CD14-positive monocyte (primary cell): ENCODE measurements at regions not wholly inside any gene's neighbourhood (a gene's known extent, or its start where the extent isn't known, plus 50 kb on each side); places are given as distances from the start of the nearest gene placed in this dataset.

ENCODE experiments used
- DNase-seq, 3 donors: peaks; one replicate each; pipeline ENCODE4 v3.0.0-alpha.2; 2011 to 2022
- H2AFZ ChIP-seq: 2 replicates; pipeline ENCODE4 v1.6.0; 2012; ENCODE audit warnings: mild to moderate bottlenecking, low read depth, low read length, inconsistent platforms; ENCODE audit not compliant: insufficient read depth, poor library complexity, severe bottlenecking
- H3K27ac ChIP-seq, 2 donors: 1 replicate in 1 of 2; 2 replicates in 1 of 2; pipeline ENCODE4 v1.5.1; 2012 to 2013; ENCODE audit warnings: low read length in 2 of 2, control low read depth in 1 of 2, inconsistent platforms in 1 of 2, low read depth in 1 of 2, mild to moderate bottlenecking in 1 of 2
- H3K27me3 ChIP-seq, 2 donors: one replicate each; pipeline versions ENCODE4 v1.6.0 to v1.6.1; 2011 to 2013; ENCODE audit warnings: low read length in 2 of 2; ENCODE audit not compliant: control insufficient read depth in 2 of 2, insufficient read depth in 2 of 2
- H3K36me3 ChIP-seq, 2 donors: replicated peaks in 1 of 2; 1 replicate in 1 of 2; 2 replicates in 1 of 2; pipeline versions ENCODE4 v1.5.1 to v1.6.1; 2012 to 2013; ENCODE audit warnings: low read length in 2 of 2, control low read depth in 1 of 2, inconsistent platforms in 1 of 2, mild to moderate bottlenecking in 1 of 2; ENCODE audit not compliant: insufficient read depth in 2 of 2, control insufficient read depth in 1 of 2
- H3K4me1 ChIP-seq, 2 donors: 1 replicate in 1 of 2; 2 replicates in 1 of 2; pipeline versions ENCODE4 v1.5.1 to v1.6.1; 2012 to 2013; ENCODE audit warnings: low read length in 2 of 2, control low read depth in 1 of 2, inconsistent platforms in 1 of 2, mild to moderate bottlenecking in 1 of 2, moderate library complexity in 1 of 2; ENCODE audit not compliant: insufficient read depth in 2 of 2, control insufficient read depth in 1 of 2
- H3K4me2 ChIP-seq: replicated peaks from 2 replicates; pipeline ENCODE3; 2012; ENCODE audit warnings: low read length, moderate library complexity, mild to moderate bottlenecking; ENCODE audit not compliant: poor library complexity, severe bottlenecking; ENCODE audit errors: extremely low read depth
- H3K4me3 ChIP-seq, 3 experiments: fragments of 200-600 bp in 1 of 3; sonication (generic) in 1 of 3; replicated peaks in 1 of 3; 1 replicate in 2 of 3; 2 replicates in 1 of 3; pipeline ENCODE4 v1.5.1; 2011 to 2013; ENCODE audit warnings: low read length in 3 of 3, mild to moderate bottlenecking in 3 of 3, control low read depth in 2 of 3, low read depth in 2 of 3, inconsistent platforms in 1 of 3, moderate library complexity in 1 of 3
- H3K79me2 ChIP-seq: 2 replicates; pipeline ENCODE4 v1.6.0; 2012; ENCODE audit warnings: mild to moderate bottlenecking, control low read depth, inconsistent platforms, low read length, moderate library complexity; ENCODE audit not compliant: insufficient read depth
- H3K9ac ChIP-seq: 2 replicates; pipeline ENCODE4 v1.6.0; 2017; ENCODE audit warnings: low read length, mild to moderate bottlenecking; ENCODE audit not compliant: insufficient read depth, poor library complexity, severe bottlenecking
- H3K9me3 ChIP-seq, 2 donors: replicated peaks in 1 of 2; 1 replicate in 1 of 2; 2 replicates in 1 of 2; pipeline versions ENCODE4 v1.5.1 to v1.6.1; 2012 to 2013; ENCODE audit warnings: low read length in 2 of 2, control low read depth in 1 of 2; ENCODE audit not compliant: control insufficient read depth in 1 of 2, insufficient read depth in 1 of 2
- H4K20me1 ChIP-seq: 2 replicates; pipeline ENCODE4 v1.6.0; 2012; ENCODE audit warnings: mild to moderate bottlenecking, low read length, control low read depth, moderate library complexity; ENCODE audit not compliant: insufficient read depth
- H3K27ac Mint-ChIP-seq, 7 donors: one replicate each; pipeline ENCODE4 v1.8.0; 2020; ENCODE audit warnings: mild to moderate bottlenecking in 7 of 7, mixed read lengths in 7 of 7, moderate library complexity in 6 of 7, inconsistent platforms in 2 of 7
- H3K27me3 Mint-ChIP-seq, 3 donors: one replicate each; pipeline ENCODE4 v1.8.0; 2021 to 2022; ENCODE audit warnings: low read depth in 3 of 3, mild to moderate bottlenecking in 3 of 3, mixed read lengths in 3 of 3, moderate library complexity in 3 of 3, inconsistent platforms in 1 of 3
- H3K36me3 Mint-ChIP-seq, 2 donors: one replicate each; pipeline ENCODE4 v1.8.0; 2020; ENCODE audit warnings: mixed read lengths in 2 of 2, inconsistent platforms in 1 of 2, mild to moderate bottlenecking in 1 of 2
- H3K4me1 Mint-ChIP-seq: one replicate; pipeline ENCODE4 v1.8.0; 2020; ENCODE audit warnings: mild to moderate bottlenecking, mixed read lengths
- H3K4me3 Mint-ChIP-seq, 2 donors: one replicate each; pipeline ENCODE4 v1.8.0; 2020; ENCODE audit warnings: mild to moderate bottlenecking in 2 of 2, mixed read lengths in 2 of 2, moderate library complexity in 1 of 2
- H3K9me3 Mint-ChIP-seq, 7 donors: one replicate each; pipeline ENCODE4 v1.8.0; 2020 to 2022; ENCODE audit warnings: mixed read lengths in 7 of 7, mild to moderate bottlenecking in 6 of 7, moderate library complexity in 6 of 7, inconsistent platforms in 2 of 7
- CTCF ChIP-seq: fragments of 200-600 bp; IDR thresholded peaks from one replicate; pipeline ENCODE4 v1.8.0; 2022; ENCODE audit warnings: antibody characterized with exemption, mild to moderate bottlenecking
- WGBS: methylation state at CpG from one replicate; pipeline ENCODE4 v1.1.5; 2013; ENCODE audit warnings: missing lambda C conversion rate; ENCODE audit not compliant: insufficient coverage; 5-methylcytosine and 5-hydroxymethylcytosine counted together
- intact Hi-C, 2 donors: fragments of 100-400 bp; cut with micrococcal nuclease; formaldehyde crosslinking; loops; one replicate each; pipeline versions ENCODE4 v1.15.0 to v1.15.1; 2023

GRCh38 chr5:74179701-74180100, 460.8 kb downstream of the ENC1 start:
- peaks cover 4% of the 10 kb centered on the region for H3K4me1 Mint-ChIP-seq
- H3K27me3 Mint-ChIP-seq: peaks cover 3 to 6% (median 5%) of the 10 kb centered on the region in 3 donors
- no peak overlapping the region for H2AFZ ChIP-seq
- H3K4me3 ChIP-seq: no peak overlapping the region
- no peak for TF ChIP-seq CTCF
- H4K20me1 ChIP-seq: no peaks in the 10 kb centered on the region
- H3K79me2 ChIP-seq: no peaks in the 10 kb centered on the region
- no peaks in the 10 kb centered on the region for H3K27me3 ChIP-seq
- no peak for DNase-seq
- no peak overlapping the region for H3K9ac ChIP-seq
- H3K9me3 ChIP-seq: no peaks in the 10 kb centered on the region
- no peak overlapping the region for H3K27ac Mint-ChIP-seq
- no peaks in the 10 kb centered on the region for H3K4me1 ChIP-seq
- H3K4me3 Mint-ChIP-seq: no peak overlapping the region
- H3K36me3 ChIP-seq: no peaks in the 10 kb centered on the region
- 100% methylated on average over 1 of the region's 3 CpGs for WGBS
- peaks cover 0 to 1% (median 0%) of the 10 kb centered on the region in 7 donors for H3K9me3 Mint-ChIP-seq
- intact Hi-C loops: no loop called here
- no peaks in the 10 kb centered on the region for H3K36me3 Mint-ChIP-seq
- no peak overlapping the region for H3K4me2 ChIP-seq
- H3K27ac ChIP-seq: no peak overlapping the region

- no peak overlapping the region for H2AFZ ChIP-seq
- intact Hi-C loops: no loop called here
- no peak for DNase-seq
Measured at GRCh38 chr5:74179179-74179578, 461.3 kb downstream of the ENC1 start.

More at GRCh38 chr5:74179179-74179578, 461.3 kb downstream of the ENC1 start:
- H3K36me3 ChIP-seq: no peaks in the 10 kb centered on the region
- peaks cover 0 to 1% (median 0%) of the 10 kb centered on the region in 7 donors for H3K9me3 Mint-ChIP-seq
- H3K4me2 ChIP-seq: no peak overlapping the region
- H3K79me2 ChIP-seq: no peaks in the 10 kb centered on the region
- H3K4me1 ChIP-seq: no peaks in the 10 kb centered on the region
- H4K20me1 ChIP-seq: no peaks in the 10 kb centered on the region
- TF ChIP-seq CTCF: no peak
- WGBS: 83% methylated on average over 1 of the region's 2 CpGs
- peaks cover 4% of the 10 kb centered on the region for H3K4me1 Mint-ChIP-seq
- H3K27me3 ChIP-seq: no peaks in the 10 kb centered on the region
- H3K27me3 Mint-ChIP-seq: peaks cover 3 to 5% (median 4%) of the 10 kb centered on the region in 3 donors
- no peak overlapping the region for H3K4me3 ChIP-seq
- H3K9me3 ChIP-seq: no peaks in the 10 kb centered on the region
- no peak overlapping the region for H3K4me3 Mint-ChIP-seq
- H3K27ac Mint-ChIP-seq: no peak overlapping the region
- H3K27ac ChIP-seq: no peak overlapping the region
- no peak overlapping the region for H3K9ac ChIP-seq
- no peaks in the 10 kb centered on the region for H3K36me3 Mint-ChIP-seq
